Trophoblast cell (in vitro differentiated cells and primary cell): ENCODE measurements at regions not wholly inside any gene's neighbourhood (a gene's known extent, or its start where the extent isn't known, plus 50 kb on each side); places are given as distances from the start of the nearest gene placed in this dataset.

Experiments used
- DNase-seq, 2 donors: peaks; one replicate each; pipeline ENCODE4 v3.0.0-alpha.2; 2016
- H2AFZ ChIP-seq: 2 replicates; pipeline ENCODE4 v1.6.1; 2013; ENCODE audit warnings: low read length, moderate library complexity, mild to moderate bottlenecking; ENCODE audit not compliant: insufficient read depth, poor library complexity
- H2AK5ac ChIP-seq: 2 replicates; pipeline ENCODE4 v1.6.1; 2013; ENCODE audit warnings: mild to moderate bottlenecking, low read length
- H2BK120ac ChIP-seq: 2 replicates; pipeline ENCODE4 v1.6.1; 2013; ENCODE audit warnings: low read length, mild to moderate bottlenecking, moderate library complexity; ENCODE audit not compliant: insufficient read depth, poor library complexity
- H2BK12ac ChIP-seq: 2 replicates; pipeline ENCODE4 v1.6.1; 2013; ENCODE audit warnings: mild to moderate bottlenecking, low read length, moderate library complexity
- H2BK5ac ChIP-seq: 2 replicates; pipeline ENCODE4 v1.6.1; 2013; ENCODE audit warnings: low read length, low read depth, moderate library complexity, mild to moderate bottlenecking; ENCODE audit not compliant: poor library complexity
- H3K14ac ChIP-seq: 2 replicates; pipeline ENCODE4 v1.6.1; 2013; ENCODE audit warnings: mild to moderate bottlenecking, low read length
- H3K18ac ChIP-seq: 2 replicates; pipeline ENCODE4 v1.6.1; 2013; ENCODE audit warnings: mild to moderate bottlenecking, low read length
- H3K23ac ChIP-seq: 2 replicates; pipeline ENCODE4 v1.6.1; 2013; ENCODE audit warnings: low read length
- H3K27ac ChIP-seq: 2 replicates; pipeline ENCODE4 v1.5.1; 2013; ENCODE audit warnings: low read depth, mild to moderate bottlenecking, inconsistent platforms, low read length, moderate library complexity
- H3K27me3 ChIP-seq: 2 replicates; pipeline ENCODE4 v1.6.1; 2013; ENCODE audit warnings: inconsistent platforms, mild to moderate bottlenecking, low read length, moderate library complexity; ENCODE audit not compliant: insufficient read depth
- H3K36me3 ChIP-seq, 2 experiments: 1 replicate in 1 of 2; 2 replicates in 1 of 2; pipeline ENCODE4 v1.6.1; 2013; ENCODE audit warnings: low read length in 2 of 2, mild to moderate bottlenecking in 2 of 2, moderate library complexity in 1 of 2; ENCODE audit not compliant: insufficient read depth in 2 of 2, control insufficient read depth in 1 of 2
- H3K4ac ChIP-seq: 2 replicates; pipeline ENCODE4 v1.6.1; 2013; ENCODE audit warnings: low read depth, mild to moderate bottlenecking, low read length, moderate library complexity
- H3K4me1 ChIP-seq, 2 experiments: 1 replicate in 1 of 2; 2 replicates in 1 of 2; pipeline ENCODE4 v1.6.1; 2013; ENCODE audit warnings: low read length in 2 of 2, mild to moderate bottlenecking in 2 of 2, moderate library complexity in 1 of 2; ENCODE audit not compliant: insufficient read depth in 2 of 2, control insufficient read depth in 1 of 2
- H3K4me2 ChIP-seq: 2 replicates; pipeline ENCODE4 v1.6.1; 2013; ENCODE audit warnings: inconsistent platforms, mild to moderate bottlenecking, low read length, moderate library complexity
- H3K4me3 ChIP-seq: 2 replicates; pipeline ENCODE4 v1.5.1; 2013; ENCODE audit warnings: mild to moderate bottlenecking, low read depth, low read length, inconsistent platforms
- H3K79me1 ChIP-seq: one replicate; pipeline ENCODE4 v1.6.1; 2013; ENCODE audit warnings: low read length
- H3K79me2 ChIP-seq: 2 replicates; pipeline ENCODE4 v1.6.1; 2013; ENCODE audit warnings: low read length, mild to moderate bottlenecking; ENCODE audit not compliant: control insufficient read depth, insufficient read depth, poor library complexity
- H3K9ac ChIP-seq: 2 replicates; pipeline ENCODE4 v1.6.1; 2013; ENCODE audit warnings: mild to moderate bottlenecking, low read length
- H3K9me3 ChIP-seq: 2 replicates; pipeline ENCODE4 v1.6.1; 2013; ENCODE audit warnings: low read depth, mild to moderate bottlenecking, control low read depth, inconsistent platforms, low read length; ENCODE audit not compliant: insufficient read depth
- H4K12ac ChIP-seq: 2 replicates; pipeline ENCODE4 v1.6.1; 2013; ENCODE audit warnings: low read depth, mild to moderate bottlenecking, low read length, moderate library complexity
- H4K8ac ChIP-seq: 2 replicates; pipeline ENCODE4 v1.6.1; 2013; ENCODE audit warnings: low read depth, mild to moderate bottlenecking, low read length, moderate library complexity
- H4K91ac ChIP-seq: one replicate; pipeline ENCODE4 v1.6.1; 2013; ENCODE audit warnings: low read depth, mild to moderate bottlenecking, low read length, moderate library complexity
- WGBS: extraction: QIAGEN DNeasy Blood & Tissue Kit; methylation state at CpG from one replicate; pipeline ENCODE4 v1.1.7; 2013; ENCODE audit warnings: missing lambda C conversion rate; ENCODE audit not compliant: insufficient read length, insufficient coverage; ENCODE audit errors: extremely low coverage; 5-methylcytosine and 5-hydroxymethylcytosine counted together

DNA sequence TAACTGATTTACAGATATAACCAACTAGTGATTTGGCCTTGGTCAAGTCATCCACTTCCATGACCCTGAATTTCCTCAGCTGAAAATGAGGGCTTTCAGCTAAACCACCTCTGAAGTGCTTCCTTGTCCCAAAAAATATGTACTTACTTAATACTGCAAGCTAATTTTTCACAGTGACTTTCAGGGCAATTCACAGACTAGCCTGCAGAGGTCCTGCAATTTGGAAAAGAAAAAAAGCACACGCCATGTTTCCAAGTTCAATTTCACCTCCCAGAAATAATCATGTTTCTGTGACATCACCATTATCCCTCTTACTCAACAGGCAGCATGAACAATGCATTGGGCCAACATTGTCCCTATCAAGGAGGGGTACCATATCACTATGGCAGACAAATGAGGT lies 218.2 kb downstream of the SHOX2 start:
- Histone ChIP-seq H3K18ac (no peak overlapping the region), H3K23ac (no peak overlapping the region), H3K4me1 (no peaks in the 10 kb centered on the region), H3K27me3 (no peaks in the 10 kb centered on the region), H2BK120ac (no peak overlapping the region), H3K9ac (no peak overlapping the region), H3K79me2 (no peaks in the 10 kb centered on the region), H4K8ac (no peak overlapping the region), H3K4ac (no peak overlapping the region), H3K27ac (no peak overlapping the region), H2AK5ac (no peak overlapping the region), H3K36me3 (no peaks in the 10 kb centered on the region), H2BK5ac (no peak overlapping the region), H2BK12ac (no peak overlapping the region), H3K4me3 (no peak overlapping the region), H3K9me3 (no peaks in the 10 kb centered on the region), H3K14ac (no peak overlapping the region), H3K79me1 (no peaks in the 10 kb centered on the region), H4K12ac (no peak overlapping the region), H4K91ac (no peak overlapping the region), H2AFZ (no peak overlapping the region), H3K4me2 (no peak overlapping the region)
- WGBS = no CpG with 5 or more reads among the region's 1 CpG
- DNase-seq = no peak

DNA sequence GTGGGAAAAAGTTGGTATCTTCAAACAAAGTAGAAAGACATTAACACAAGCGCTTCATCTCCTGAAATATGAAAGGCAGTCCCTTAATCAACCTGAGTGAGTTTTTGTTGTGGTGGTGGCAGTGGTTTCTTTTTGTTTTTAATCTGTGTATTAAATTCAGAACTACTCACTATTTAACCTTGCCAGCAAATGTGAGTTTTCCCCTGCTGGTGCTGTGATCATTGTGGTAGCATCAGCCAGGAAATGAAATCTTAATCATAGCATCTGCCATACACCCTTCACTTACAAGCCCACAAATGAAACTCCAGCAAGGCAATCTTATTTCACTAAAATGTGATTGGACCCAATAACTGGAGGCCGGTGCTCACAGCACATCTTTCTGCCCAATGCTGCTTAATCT lies 229.7 kb downstream of the SHOX2 start:
- H3K36me3 ChIP-seq = no peaks in the 10 kb centered on the region
- peaks cover 4% of the 10 kb centered on the region for H3K9me3 ChIP-seq

DNA sequence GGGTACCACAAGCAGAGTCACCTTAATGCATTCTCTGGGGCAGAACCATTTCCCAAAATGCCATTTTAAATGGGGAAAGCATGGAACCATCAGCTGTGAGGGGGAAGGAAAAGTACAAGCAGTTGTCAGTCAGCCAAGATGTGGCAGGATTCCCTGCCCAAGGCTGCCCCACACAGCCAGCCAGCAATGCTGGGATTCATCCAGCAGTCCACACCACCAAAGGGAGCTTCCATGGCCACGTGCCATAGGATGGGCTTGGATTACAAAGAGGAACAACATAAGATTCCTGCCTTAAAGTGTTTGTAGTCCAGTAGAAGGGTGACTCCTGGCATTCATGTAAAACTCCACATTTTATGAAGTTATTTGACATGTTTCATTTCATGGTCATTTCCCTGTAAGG lies 233.3 kb downstream of the SHOX2 start:
- Histone ChIP-seq H3K4me2 (no peak overlapping the region), H2BK5ac (no peak overlapping the region), H3K4me3 (no peak overlapping the region), H2AK5ac (no peak overlapping the region), H3K27me3 (no peaks in the 10 kb centered on the region), H3K27ac (no peak overlapping the region), H3K79me2 (no peaks in the 10 kb centered on the region), H3K79me1 (no peaks in the 10 kb centered on the region), H4K91ac (no peak overlapping the region), H3K4me1 (no peaks in the 10 kb centered on the region), H3K23ac (no peak overlapping the region), H2BK12ac (no peak overlapping the region), H3K9ac (no peak overlapping the region), H4K8ac (no peak overlapping the region), H3K18ac (no peak overlapping the region), H2BK120ac (no peak overlapping the region), H4K12ac (no peak overlapping the region), H3K4ac (no peak overlapping the region), H3K36me3 (no peaks in the 10 kb centered on the region), H2AFZ (no peak overlapping the region), H3K14ac (no peak overlapping the region), H3K9me3 (peaks cover 2% of the 10 kb centered on the region)
- WGBS = no CpG with 5 or more reads among the region's 1 CpG
- no peak for DNase-seq

More for the DNA sequence above, 229.7 kb downstream of the SHOX2 start:
- Histone ChIP-seq H3K14ac (no peak overlapping the region), H2AFZ (no peak overlapping the region), H4K8ac (no peak overlapping the region), H4K12ac (no peak overlapping the region), H3K79me2 (no peaks in the 10 kb centered on the region), H3K27ac (no peak overlapping the region), H3K79me1 (no peaks in the 10 kb centered on the region), H3K4me1 (no peaks in the 10 kb centered on the region), H3K18ac (no peak overlapping the region), H3K9ac (no peak overlapping the region), H3K4ac (no peak overlapping the region), H3K4me2 (no peak overlapping the region), H2BK12ac (no peak overlapping the region), H4K91ac (no peak overlapping the region), H2AK5ac (no peak overlapping the region), H2BK5ac (no peak overlapping the region), H3K4me3 (no peak overlapping the region), H3K27me3 (no peaks in the 10 kb centered on the region), H3K23ac (no peak overlapping the region), H2BK120ac (no peak overlapping the region)
- no peak for DNase-seq
- no CpG with 5 or more reads among the region's 2 CpGs for WGBS

DNA sequence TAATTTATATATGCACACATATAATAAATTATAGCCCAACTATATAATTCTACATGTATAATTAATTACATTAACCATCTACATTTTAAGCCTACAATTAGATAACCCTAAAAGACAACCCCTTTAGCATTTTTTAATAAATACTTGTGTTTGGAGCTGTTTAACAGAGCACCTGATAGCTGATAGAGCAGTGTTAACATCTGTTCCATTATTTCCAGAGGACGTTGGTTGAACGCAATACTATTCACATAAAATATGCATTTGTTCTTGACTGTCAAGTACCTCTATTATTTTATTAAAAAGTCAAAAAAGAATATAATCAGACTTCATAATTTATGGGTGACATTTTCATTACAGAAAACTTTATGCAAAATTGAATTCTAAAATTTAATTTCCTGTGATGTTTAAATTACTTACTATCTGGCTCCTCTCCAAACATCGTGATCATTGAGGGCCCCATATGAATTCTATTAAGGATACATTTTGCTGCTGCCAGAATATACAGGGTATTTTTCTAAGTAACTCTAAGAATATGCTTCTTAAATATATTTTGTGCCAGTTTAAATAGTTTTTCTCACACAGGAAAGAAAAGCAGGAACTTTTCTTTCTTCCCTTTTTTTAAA lies 234.3 kb downstream of the SHOX2 start:
- H3K36me3 ChIP-seq = no peaks in the 10 kb centered on the region
- no peak overlapping the region for H4K12ac ChIP-seq
- DNase-seq = no peak
- H2BK120ac ChIP-seq = no peak overlapping the region
- no peak overlapping the region for H3K27ac ChIP-seq
- no peaks in the 10 kb centered on the region for H3K4me1 ChIP-seq
- no peak overlapping the region for H2BK12ac ChIP-seq
- no peak overlapping the region for H4K8ac ChIP-seq
- no peaks in the 10 kb centered on the region for H3K79me1 ChIP-seq
- H3K18ac ChIP-seq = no peak overlapping the region
- no peak overlapping the region for H3K23ac ChIP-seq
- H3K4ac ChIP-seq = no peak overlapping the region
- no peak overlapping the region for H2AFZ ChIP-seq
- H3K9ac ChIP-seq = no peak overlapping the region
- no peak overlapping the region for H2BK5ac ChIP-seq
- H3K14ac ChIP-seq = no peak overlapping the region
- no peak overlapping the region for H4K91ac ChIP-seq
- H3K27me3 ChIP-seq = no peaks in the 10 kb centered on the region
- H3K9me3 ChIP-seq = no peaks in the 10 kb centered on the region
- H3K79me2 ChIP-seq = no peaks in the 10 kb centered on the region
- no peak overlapping the region for H2AK5ac ChIP-seq
- no CpG with 5 or more reads among the region's 3 CpGs for WGBS
- H3K4me2 ChIP-seq = no peak overlapping the region
- no peak overlapping the region for H3K4me3 ChIP-seq
